Endothelial cell of hepatic sinusoid (primary cell): ENCODE measurements at regions not wholly inside any gene's neighbourhood (a gene's known extent, or its start where the extent isn't known, plus 50 kb on each side); places are given as distances from the start of the nearest gene placed in this dataset.
"Not testable (repeated sequence)": the region's sequence is repeated elsewhere in the genome, so short reads cannot be mapped to it uniquely, and the experiment has no call there.

ENCODE experiments used
- in situ Hi-C: cut with HindIII; loops from 2 replicates; pipeline ENCODE4 v1.10.0; 2017; ENCODE audit warnings: low sequenced_read_pairs

DNA sequence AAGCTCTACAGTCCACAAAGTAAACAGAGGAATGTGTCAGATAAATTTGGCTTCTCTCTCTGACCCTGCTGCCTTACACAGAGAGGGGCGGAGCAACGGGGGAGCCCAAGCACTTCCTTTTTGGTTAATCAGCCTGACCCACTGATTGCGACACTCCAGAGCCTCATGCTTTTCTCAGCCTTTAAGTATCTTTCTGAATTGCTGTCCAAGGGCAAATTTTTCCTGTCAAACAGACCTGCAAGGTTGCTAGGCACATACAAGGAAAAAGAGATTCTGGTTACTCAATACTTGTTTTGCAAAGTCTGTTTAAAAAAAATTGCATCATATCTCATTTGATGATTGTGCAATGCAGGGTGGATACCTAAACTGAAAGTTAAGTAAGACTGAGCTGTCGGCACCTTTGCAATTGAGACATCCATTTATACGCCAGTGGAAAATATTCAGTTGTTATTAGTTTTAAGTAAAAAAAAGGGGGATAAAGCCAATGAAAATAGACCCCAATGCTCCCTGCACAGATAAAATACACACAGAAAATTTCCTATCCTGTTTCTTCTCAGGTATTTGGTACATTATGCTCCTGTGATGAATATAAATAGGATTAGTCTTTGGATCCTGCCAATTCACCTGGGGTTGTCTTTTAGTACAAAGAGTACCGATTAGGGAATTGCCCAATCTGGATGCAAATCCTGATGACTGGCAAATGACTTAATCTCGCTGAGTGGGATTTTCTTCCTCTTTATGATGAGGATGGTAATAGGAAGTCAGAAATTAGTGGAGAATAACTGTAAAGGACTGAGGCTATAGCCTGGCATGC is 260.2 kb upstream of the TRIB2 start:
- in situ Hi-C loops, result no loop called here

DNA sequence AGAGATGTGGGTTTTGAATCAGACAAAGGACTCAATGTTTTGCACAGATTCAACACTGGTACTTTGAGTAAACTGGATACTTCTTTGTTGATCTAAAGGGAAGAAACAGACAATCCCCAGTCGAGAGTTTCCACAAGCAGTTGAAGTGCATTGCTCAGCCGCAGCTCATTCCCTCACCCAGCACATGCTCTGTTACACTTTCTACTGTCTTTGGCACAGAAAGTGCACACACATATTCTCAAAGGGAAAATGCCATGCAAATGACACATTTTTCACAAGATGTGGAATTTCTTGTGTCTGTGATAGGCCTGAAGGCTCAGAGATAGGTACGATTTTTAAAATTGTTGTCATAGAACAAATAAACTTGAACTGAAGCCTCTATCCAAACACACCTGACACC is 258.9 kb upstream of the TRIB2 start:
- in situ Hi-C loops, result no loop called here

DNA sequence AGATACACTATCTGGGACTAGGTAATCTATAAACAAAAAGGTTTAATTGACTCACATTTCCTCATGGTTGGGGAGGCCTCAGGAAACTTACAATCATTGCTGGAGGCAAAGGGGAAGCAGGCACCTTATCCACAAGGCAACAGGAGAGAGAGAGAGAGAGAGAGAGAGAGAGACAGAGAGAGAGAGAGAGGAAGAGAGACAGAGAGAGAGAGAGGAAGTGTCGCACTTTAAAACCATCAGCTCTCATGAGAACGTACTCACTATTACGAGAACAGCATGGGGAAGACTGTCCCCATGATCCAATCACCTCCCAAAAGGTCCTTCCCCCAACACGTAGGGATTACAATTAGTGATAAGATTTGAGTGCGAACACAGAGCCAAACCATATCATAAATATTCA is 253.5 kb upstream of the TRIB2 start:
- in situ Hi-C loops, result no loop called here

DNA sequence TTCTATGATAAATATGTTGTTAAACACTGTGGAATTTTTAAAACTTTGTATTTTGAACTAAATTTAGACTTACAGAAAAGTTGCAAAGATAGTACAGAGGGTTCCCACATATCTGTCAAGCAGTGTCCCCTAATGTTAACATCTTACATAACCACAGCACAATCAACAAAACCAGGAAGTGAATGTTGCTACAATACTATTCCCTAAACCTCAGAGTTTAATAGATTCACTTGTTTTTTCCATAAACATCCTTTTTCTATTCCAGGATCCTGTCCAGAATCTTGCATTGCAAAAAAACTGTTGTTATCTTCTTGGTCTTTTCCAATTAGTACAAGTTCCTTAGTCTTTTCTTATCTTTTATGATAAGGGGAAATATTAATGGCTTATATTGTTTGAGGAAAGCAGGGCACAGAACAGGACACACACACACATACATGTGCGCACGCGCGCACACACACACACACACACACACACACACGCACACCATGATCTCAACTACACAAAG is 251.1 kb upstream of the TRIB2 start:
- in situ Hi-C loops, result no loop called here

DNA sequence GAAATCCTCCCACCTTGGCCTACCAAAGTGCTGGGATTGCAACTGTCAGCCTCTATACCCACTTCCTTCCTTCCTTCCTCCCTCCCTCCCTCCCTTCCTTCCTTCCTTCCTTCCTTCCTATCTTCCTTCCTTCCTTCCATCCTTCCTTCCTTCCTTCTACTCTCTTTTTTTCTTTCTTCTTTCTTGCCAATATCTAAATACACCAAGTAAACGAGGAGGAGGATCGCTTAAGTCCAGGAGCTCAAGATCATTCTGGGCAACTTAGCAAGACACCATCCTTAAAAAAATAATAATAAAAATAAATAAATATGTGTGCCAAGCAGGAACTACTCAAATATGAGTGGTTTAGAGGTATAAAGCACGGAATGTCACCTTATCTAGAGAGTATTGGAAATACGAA is 249.4 kb upstream of the TRIB2 start:
- in situ Hi-C loops, result no loop called here

DNA sequence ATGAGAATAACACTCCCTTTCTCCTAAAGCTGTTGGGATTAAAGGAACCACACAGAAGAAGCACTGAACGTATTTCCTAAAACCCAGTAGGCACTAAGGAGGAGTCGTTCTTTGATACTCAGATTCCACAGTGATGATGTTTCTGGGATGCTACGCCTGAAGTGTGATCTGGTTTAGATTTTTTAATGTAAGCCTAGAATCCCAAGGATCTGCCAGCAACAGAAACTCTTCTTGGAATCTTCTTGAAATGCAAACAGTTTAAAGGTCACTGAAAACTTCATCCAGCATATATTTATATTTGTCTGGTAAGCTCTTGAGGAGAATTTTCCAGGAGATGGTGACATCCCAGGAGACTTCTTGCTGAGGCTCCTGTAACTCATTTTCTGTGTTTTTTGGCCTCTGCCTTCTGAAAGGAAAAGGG is 247.6 kb upstream of the TRIB2 start:
- in situ Hi-C loops, result no loop called here

DNA sequence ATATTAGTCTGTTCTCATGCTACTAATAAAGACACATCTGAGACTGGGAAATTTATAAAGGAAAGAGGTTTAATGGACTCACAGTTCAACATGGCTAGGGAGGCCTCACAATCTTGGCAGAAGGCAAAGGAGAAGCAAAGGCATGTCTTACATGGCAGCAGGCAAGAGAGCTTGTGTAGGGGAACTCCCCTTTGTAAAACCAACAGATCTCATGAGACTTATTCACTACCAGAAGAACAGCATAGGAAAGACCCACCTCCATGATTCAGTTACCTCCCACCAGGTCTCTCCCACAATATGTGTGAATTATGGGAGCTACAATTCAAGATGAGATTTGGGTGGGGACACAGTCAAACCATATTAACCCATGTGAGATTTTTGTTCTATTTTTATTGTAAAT is 244.5 kb upstream of the TRIB2 start:
- in situ Hi-C loops, result not testable (repeated sequence)

DNA sequence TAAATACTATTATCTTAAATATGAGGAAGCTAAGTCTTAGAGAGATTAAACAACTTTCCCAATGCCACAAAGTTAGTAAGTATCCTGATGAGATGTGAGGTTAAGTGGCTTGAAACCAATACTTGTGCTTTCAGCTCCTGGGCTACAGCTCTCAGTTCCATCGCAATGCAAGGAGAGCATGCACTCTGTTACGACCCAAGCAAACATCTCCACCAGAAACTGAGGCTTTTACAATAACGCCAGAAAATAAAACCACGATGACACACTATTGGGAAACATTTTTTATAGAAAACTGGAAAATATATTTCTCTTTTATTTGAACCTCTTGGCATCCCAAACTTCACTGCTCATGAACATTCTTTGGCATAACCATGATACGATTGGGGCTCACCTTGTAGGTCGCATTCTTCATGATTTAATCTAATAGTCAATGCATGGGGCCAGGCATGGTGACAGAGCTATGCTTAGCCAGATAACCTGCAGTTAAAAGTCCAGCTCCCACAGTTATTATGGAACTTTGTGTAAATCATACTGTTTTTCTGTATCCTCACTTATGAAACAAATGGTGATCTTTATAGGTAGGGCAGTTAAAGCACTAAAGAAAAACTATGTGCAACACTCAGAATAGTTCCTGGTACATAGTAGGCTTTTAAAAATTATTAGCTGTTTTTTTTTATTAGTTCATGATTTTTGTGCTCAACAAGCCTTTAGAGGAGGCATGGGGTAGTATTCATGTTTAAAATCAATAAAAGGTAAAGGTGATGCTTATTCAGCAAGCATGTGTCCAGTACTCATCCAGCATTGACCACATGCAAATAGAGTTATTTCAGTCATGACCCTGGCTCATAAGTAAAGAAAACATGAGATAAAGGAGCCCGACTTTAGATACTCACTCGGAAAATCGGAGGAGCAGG is 238.3 kb upstream of the TRIB2 start:
- in situ Hi-C loops, result no loop called here

DNA sequence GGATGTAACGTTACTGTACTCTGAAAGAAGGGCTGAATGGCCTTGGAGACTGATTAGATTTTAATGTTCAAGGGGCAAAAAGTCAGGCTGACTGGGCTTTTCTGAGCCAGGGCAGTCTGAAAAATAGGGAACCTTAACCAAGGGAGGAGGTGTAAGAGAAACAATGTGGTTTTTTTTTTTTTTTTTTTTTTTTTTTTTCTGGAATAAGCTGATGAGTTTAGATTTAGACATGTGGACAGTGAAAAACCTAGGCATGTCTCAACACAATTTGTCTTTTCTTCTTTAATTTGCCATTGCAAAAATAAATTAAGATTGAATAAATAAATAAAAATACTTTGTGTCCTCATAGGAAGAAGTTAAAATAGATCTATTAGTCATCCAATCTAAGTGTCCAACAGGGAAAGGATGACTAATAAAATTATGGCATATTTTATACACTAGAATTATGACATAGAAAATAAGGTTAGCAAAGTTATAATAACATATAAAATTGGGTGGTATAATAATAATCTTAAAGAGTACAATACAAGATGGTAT is 237.6 kb upstream of the TRIB2 start:
- in situ Hi-C loops, result no loop called here

DNA sequence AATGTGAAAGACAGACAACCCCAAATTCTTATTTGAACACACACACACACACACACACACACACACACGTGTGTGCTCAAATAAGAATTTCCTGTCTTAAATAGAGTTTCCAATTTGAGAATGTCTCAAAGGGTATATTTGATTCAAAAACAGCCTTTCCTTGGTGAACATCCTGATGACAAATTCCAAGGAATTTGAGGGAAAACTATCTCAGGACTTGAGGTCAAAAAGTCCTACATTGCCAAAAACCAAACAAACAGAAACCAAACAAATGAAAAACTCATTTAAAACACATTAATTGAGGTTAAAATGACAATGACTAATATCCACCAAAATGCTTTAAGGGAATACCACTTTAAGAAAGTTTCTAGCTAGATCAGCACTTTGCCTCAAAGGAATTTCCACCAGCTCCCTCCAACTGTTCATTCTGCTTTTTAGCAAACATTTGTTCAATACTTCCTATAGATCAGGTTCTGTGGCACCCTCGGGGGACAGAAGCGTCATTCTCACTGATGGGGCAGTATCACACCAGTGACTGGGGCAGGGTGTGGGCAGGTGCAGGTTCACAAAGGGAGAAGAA is 232.1 kb upstream of the TRIB2 start:
- in situ Hi-C loops, result no loop called here

DNA sequence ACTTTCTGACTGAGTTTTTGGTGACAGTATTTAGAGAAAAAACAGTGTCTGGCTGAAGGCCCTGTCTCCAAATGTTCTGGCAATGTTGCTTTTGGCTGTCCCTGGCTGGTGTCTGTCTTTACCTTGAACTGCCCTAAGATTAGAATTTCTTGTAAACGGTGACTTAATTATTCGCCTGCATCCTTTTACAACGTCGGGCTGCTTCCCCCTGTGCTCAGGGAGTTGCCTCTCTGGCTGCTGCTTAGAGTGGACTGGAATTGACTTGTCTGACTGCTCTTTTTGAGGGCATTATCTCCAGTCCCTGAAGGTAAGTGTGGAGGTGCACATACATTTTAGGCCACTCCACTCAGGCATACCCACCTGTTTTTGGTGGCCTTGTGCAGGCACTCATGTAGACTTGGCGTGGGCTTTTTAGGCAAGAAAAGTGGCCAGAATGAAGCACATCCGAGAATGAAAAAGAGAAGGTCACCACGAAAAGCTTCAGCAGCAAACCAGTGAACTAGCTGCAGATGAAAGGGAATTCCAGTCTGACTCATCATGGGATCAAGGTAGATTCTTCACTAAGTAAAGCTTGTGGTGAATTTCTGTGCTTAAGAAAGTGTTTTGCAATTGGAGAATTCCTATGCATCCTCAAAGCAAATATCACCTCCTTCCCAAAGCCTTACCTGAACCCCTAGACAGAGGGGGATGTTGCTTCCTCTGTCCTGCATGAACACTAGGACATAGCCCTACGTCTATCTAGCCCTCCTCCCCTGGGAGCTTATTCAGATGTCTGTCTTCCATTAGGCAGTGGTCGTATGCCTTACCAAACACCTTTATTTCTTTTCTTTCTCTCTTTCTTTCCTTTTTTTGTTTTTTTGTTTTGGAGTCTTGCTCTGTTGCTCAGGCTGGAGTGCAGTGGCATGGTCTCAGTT is 230.3 kb upstream of the TRIB2 start:
- in situ Hi-C loops, result no loop called here

DNA sequence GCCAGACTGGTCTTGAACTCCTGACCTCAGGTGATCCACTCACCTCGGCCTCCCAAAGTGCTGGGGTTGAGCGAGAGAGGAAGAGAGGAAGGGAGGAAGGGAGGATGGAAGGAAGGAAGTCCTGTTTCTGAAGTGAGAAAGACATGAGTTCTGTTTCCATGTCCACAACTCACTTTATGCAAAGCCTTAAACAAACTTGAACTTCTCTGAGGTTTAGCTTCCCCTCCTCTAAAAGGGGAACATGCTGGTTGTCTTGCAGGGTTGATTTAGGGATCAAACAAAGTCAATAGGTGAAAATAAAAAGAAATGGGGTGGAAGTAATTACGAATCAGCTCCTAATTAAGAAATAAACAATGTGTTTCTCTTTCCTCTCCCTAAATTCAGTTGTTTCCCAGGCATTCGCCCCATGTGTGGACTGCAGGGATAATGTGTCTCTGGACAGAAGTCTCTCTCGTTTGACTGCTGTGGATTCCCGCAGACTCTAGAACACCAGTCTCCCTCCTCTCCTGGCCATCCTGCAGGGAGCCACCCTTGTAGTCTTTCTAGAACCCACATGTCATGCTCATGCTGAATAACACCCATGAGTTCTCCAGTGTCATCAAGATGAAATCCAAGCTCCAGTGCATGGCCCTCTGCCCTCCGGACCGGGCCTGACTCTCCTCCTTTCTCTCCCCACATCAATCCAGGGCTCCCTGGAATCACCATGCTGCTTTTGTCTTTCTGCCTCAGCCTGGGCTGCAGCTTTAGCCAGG is 229.3 kb upstream of the TRIB2 start:
- in situ Hi-C loops, result no loop called here

DNA sequence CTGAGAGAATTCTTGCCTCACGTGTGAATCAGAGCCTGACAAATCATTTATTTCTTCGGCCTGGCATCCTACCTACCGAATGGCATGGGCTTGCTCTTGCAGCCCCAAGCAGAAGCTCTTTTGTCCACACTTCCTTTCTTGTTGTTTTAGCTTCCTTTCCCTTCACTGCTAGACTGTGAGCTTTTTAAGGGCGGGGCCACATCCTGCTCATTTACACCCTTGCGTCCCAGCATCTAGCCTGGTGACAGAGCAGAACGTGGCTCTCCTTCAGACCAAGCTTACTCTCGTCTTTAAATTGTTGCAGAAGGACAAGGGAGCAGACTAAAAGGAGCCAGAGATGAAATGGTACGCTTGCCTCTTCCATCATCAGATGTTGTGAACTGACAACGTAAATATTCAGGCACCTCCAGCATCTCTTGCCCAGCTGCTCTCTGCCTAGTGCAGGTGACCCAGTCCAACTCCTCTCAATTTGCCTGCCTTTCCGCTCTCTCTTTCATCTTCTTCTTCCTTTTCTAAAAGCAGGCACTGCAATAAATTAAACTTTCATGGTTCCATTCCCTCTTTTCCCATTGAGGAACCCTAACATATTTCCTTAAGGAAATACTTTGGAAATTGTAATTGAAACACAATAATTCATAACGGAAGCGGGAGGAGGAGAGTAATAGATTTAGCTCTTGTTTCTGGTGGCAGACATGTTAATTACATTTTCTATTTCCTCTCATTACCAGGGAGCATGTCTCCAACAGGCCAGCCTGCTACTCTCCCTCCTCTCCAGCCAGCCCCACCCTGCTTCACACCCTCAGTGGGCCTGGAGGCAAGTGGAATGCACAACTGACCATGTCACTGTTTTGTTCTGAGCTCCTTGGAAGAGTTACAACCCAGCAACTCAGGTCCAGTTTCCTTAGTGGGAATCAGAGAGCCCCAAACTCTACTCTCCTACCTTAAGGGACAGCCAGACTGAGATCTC is 228.1 kb upstream of the TRIB2 start:
- in situ Hi-C loops, result no loop called here

DNA sequence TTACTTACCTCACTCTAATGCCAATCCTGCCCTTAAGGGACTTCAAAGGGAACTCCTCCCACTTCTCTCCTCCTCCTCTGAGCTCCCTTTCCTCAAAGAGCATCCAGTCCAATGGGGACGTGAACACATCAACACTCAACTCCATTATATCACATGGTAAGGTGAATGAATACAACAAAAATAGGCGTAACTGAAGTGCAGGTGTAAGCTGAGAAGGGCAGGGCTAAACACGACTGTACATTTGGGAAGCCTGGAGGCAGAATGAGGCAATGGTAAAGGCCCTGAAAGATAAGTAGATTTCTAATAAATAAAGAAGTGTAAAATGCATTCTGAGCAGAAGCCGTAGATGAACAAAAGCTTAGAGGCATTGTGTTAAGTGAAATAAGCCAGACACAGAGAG is 226.1 kb upstream of the TRIB2 start:
- in situ Hi-C loops, result loop anchor here (10.0 kb wide), 1 partner anchor 56 kb away; no protein-coding TSS in a partner anchor

DNA sequence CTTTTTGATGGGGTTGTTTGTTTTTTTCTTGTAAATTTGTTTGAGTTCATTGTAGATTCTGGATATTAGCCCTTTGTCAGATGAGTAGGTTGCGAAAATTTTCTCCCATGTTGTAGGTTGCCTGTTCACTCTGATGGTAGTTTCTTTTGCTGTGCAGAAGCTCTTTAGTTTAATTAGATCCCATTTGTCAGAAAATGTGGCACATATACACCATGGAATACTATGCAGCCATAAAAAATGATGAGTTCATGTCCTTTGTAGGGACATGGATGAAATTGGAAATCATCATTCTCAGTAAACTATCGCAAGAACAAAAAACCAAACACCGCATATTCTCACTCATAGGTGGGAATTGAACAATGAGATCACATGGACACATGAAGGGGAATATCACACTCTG is 224.4 kb upstream of the TRIB2 start:
- in situ Hi-C loops, result loop anchor here (10.0 kb wide), 1 partner anchor 58 kb away; no protein-coding TSS in a partner anchor

DNA sequence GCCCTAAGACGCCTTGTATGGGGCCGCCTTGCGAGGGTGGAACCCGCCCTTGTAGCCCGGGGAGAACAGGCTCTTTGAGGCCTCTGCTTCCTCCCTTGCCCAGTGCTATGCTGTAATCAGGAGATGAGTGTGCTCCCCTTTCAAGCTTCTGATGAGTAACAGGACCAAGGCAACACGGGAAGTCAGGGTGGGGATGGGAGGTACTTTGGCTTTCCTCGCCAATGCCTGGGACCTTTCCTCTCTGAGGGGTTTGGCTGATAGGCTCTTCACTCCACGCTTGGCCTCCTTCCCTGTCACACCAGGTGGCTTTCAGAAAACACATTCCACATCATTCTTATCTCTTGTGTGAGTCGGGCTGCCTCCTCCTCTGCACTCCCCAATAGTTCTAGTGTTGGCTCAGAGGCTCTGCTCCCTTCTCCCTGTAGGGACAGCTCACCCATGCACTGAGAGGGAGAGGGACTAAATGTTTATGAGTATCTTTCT is 223.7 kb upstream of the TRIB2 start:
- in situ Hi-C loops, result loop anchor here (10.0 kb wide), 1 partner anchor 58 kb away; no protein-coding TSS in a partner anchor

DNA sequence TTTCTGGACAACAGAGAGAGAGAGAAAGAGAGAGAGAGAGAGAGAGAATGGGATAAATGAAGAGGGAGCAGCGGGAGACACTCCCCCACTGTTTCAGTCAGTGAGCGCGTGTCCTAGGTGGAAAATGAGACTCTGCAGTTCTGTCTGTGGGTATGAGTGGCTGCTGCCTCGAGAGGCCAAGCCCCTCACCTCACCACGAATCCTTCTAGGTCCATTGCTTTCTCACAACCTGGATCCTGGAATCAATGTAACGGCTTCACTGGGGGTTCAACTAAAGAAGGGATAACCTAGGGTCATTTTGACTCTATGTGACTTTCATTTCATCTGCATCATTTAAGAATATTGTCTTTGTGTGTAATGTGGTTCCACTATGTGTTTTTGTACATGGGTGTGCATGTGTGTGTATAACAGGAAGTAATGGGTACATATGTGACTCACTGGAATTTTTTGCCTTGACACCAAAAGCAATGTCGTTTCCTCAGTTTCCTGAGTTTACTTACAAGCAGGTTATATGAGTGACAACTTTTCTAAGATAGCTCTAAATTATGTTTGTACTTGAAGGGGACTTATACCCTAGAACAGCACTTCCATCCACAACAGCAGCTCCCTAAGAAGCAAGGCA is 221.4 kb upstream of the TRIB2 start:
- in situ Hi-C loops, result loop anchor here (10.0 kb wide), 1 partner anchor 61 kb away; no protein-coding TSS in a partner anchor
